SU-DHL-6 (cell line): ENCODE measurements at regions not wholly inside any gene's neighbourhood (a gene's known extent, or its start where the extent isn't known, plus 50 kb on each side); places are given as distances from the start of the nearest gene placed in this dataset.

Experiments
- H2AFZ ChIP-seq: fragments of 200-600 bp; sonication (generic); 2 replicates; pipeline ENCODE4 v1.6.1; 2014; ENCODE audit warnings: low read depth, mild to moderate bottlenecking, moderate library complexity, mixed read lengths, antibody characterized with exemption, low read length; ENCODE audit not compliant: severe bottlenecking
- H3F3A ChIP-seq: fragments of 200-600 bp; shearing (Covaris generic); 2 replicates; pipeline ENCODE4 v1.6.0; 2016; ENCODE audit warnings: antibody characterized with exemption, mild to moderate bottlenecking; ENCODE audit not compliant: insufficient read depth
- H3K27ac ChIP-seq: fragments of 200-600 bp; sonication (generic); 2 replicates; pipeline ENCODE4 v1.5.1; 2016; ENCODE audit warnings: low read depth, mild to moderate bottlenecking, low read length, moderate library complexity, mixed read lengths
- H3K27me3 ChIP-seq: fragments of 200-600 bp; sonication (generic), shearing (Covaris generic); 2 replicates; pipeline ENCODE4 v1.6.0; 2014; ENCODE audit warnings: mild to moderate bottlenecking, low read length
- H3K36me3 ChIP-seq: fragments of 200-600 bp; sonication (generic); 2 replicates; pipeline ENCODE4 v1.6.1; 2014; ENCODE audit warnings: mild to moderate bottlenecking, low read length, mixed read lengths
- H3K4me2 ChIP-seq: fragments of 300-600, 200-600 bp; shearing (Covaris generic), sonication (generic); 2 replicates; pipeline ENCODE4 v1.6.0; 2014; ENCODE audit warnings: low read length, low read depth, mild to moderate bottlenecking; ENCODE audit not compliant: poor library complexity, severe bottlenecking
- H3K4me3 ChIP-seq: fragments of 200-600 bp; sonication (generic); 2 replicates; pipeline ENCODE4 v1.5.1; 2014; ENCODE audit warnings: antibody characterized with exemption, low read length, mild to moderate bottlenecking, mixed read lengths; ENCODE audit not compliant: insufficient read depth, poor library complexity, severe bottlenecking
- H3K79me2 ChIP-seq: fragments of 200-600 bp; sonication (generic); 2 replicates; pipeline ENCODE4 v1.6.1; 2014; ENCODE audit warnings: mild to moderate bottlenecking, low read length, moderate library complexity; ENCODE audit not compliant: insufficient read depth
- H3K9ac ChIP-seq: fragments of 200-600 bp; sonication (generic); 2 replicates; pipeline ENCODE4 v1.7.0; 2014; ENCODE audit warnings: mild to moderate bottlenecking, low read length
- H3K9me2 ChIP-seq: fragments of 200-600 bp; sonication (generic); replicated peaks from 2 replicates; pipeline ENCODE4 v1.6.1; 2014; ENCODE audit warnings: low read length; ENCODE audit not compliant: insufficient read depth
- H3K9me3 ChIP-seq: fragments of 200-600 bp; sonication (generic); 2 replicates; pipeline ENCODE4 v1.6.1; 2014; ENCODE audit warnings: low read length, mixed read lengths; ENCODE audit not compliant: insufficient read depth
- H4K20me1 ChIP-seq: fragments of 200-600 bp; sonication (generic); 2 replicates; pipeline ENCODE4 v1.6.1; 2014; ENCODE audit warnings: low read depth, mild to moderate bottlenecking, antibody characterized with exemption, low read length, moderate library complexity, mixed read lengths
- EZH2phosphoT487 ChIP-seq: fragments of 200-600 bp; sonication (generic), shearing (Covaris generic); conservative IDR thresholded peaks from 2 replicates; pipeline ENCODE4 v1.6.1; 2018; ENCODE audit warnings: mild to moderate bottlenecking, antibody characterized with exemption, low read length, moderate library complexity, mixed read lengths
- TF ChIP-seq, protein P1 (sequence below): fragments of 200-600 bp; sonication (generic); IDR thresholded peaks from one replicate; pipeline ENCODE4 v1.5.1; 2017; ENCODE audit warnings: antibody characterized with exemption, mild to moderate bottlenecking, low read length, moderate library complexity; ENCODE audit not compliant: insufficient read depth, poor library complexity, severe bottlenecking

DNA sequence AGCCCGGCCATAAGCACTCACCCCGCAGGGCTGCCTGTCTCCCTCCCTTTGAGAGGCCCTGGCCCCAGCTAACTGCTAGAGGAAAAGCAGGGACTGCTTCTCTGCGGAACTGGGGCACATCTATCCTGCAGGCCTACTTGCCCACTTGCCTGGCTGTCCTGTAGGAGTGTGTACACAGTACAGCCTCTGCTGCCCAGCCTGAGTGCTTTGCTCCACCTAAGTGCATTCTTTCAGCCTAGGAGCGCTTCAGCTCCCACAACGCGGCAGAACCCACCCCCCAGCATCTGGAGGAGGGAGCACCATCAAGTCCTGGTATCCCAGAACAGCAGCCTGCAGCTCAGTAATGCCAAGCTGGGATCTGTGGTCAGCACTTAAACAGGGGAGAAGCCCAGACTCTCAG, 79.9 kb upstream of the CD163 start:
- H2AFZ ChIP-seq, result no peak overlapping the region
- H4K20me1 ChIP-seq, result no peaks in the 10 kb centered on the region
- no peak overlapping the region for H3K4me3 ChIP-seq
- H3K4me2 ChIP-seq, result no peak overlapping the region
- H3F3A ChIP-seq, result no peaks in the 10 kb centered on the region
- H3K9me3 ChIP-seq, result no peaks in the 10 kb centered on the region
- no peak for TF ChIP-seq EZH2phosphoT487
- TF ChIP-seq, protein P1, sequence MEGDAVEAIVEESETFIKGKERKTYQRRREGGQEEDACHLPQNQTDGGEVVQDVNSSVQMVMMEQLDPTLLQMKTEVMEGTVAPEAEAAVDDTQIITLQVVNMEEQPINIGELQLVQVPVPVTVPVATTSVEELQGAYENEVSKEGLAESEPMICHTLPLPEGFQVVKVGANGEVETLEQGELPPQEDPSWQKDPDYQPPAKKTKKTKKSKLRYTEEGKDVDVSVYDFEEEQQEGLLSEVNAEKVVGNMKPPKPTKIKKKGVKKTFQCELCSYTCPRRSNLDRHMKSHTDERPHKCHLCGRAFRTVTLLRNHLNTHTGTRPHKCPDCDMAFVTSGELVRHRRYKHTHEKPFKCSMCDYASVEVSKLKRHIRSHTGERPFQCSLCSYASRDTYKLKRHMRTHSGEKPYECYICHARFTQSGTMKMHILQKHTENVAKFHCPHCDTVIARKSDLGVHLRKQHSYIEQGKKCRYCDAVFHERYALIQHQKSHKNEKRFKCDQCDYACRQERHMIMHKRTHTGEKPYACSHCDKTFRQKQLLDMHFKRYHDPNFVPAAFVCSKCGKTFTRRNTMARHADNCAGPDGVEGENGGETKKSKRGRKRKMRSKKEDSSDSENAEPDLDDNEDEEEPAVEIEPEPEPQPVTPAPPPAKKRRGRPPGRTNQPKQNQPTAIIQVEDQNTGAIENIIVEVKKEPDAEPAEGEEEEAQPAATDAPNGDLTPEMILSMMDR, result no peak
- H3K36me3 ChIP-seq, result no peaks in the 10 kb centered on the region
- no peaks in the 10 kb centered on the region for H3K79me2 ChIP-seq
- H3K27me3 ChIP-seq, result no peaks in the 10 kb centered on the region
- H3K9ac ChIP-seq, result no peak overlapping the region
- H3K27ac ChIP-seq, result no peak overlapping the region
- no peaks in the 10 kb centered on the region for H3K9me2 ChIP-seq

DNA sequence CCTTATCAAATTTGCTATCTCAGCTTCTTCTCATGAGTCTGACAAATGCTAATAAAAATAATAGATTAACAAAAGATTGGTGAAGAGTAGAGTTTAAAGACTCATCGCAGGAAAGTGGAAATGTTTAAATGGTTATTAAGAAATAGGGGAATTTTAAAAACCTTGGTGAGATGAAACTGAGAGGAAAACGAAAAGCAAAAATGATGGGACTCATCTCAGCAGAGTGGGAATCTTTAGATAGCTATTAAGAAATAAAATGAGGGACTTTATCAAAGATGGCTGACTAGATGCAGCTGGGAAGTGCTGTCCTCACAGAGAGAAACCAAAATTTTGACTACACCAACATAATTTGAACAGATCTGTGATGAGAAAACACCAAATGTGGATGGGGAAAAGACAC, 79.2 kb upstream of the CD163 start:
- Histone ChIP-seq H3K36me3 (no peaks in the 10 kb centered on the region), H3K9me2 (no peaks in the 10 kb centered on the region), H3K79me2 (no peaks in the 10 kb centered on the region), H3K27me3 (no peaks in the 10 kb centered on the region), H3F3A (no peaks in the 10 kb centered on the region), H2AFZ (no peak overlapping the region), H3K4me3 (no peak overlapping the region), H3K27ac (no peak overlapping the region), H4K20me1 (no peaks in the 10 kb centered on the region), H3K4me2 (no peak overlapping the region), H3K9ac (no peak overlapping the region), H3K9me3 (no peaks in the 10 kb centered on the region)
- TF ChIP-seq EZH2phosphoT487, result no peak
- TF ChIP-seq, protein P1, result no peak

DNA sequence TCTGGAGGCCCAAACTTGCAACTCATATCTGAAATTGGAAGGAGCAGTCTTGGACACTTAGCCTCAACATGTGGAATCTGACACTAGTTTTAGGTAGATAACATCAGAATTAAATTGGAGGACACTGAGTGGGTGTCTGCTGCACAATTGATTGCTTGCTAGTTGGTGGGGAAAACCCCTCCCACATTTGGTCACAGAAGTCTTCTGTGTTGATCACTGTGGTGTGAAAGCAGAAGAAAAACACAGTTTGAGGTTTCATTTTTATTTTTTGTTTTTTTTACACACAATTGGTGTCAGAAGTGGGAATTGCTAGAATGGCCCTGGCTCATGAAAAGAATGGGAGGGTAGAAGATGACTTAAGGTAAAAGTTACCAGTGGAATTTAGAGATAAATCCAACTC, 78.0 kb upstream of the CD163 start:
- Histone ChIP-seq H3K27ac (no peak overlapping the region), H4K20me1 (no peaks in the 10 kb centered on the region), H3K9me3 (no peaks in the 10 kb centered on the region), H3K36me3 (no peaks in the 10 kb centered on the region), H3K27me3 (no peaks in the 10 kb centered on the region), H3K4me2 (no peak overlapping the region), H3K4me3 (no peak overlapping the region), H3K9me2 (no peaks in the 10 kb centered on the region), H3K9ac (no peak overlapping the region), H3F3A (no peaks in the 10 kb centered on the region), H3K79me2 (no peaks in the 10 kb centered on the region), H2AFZ (no peak overlapping the region)
- no peak for TF ChIP-seq EZH2phosphoT487
- TF ChIP-seq, protein P1, result no peak

DNA sequence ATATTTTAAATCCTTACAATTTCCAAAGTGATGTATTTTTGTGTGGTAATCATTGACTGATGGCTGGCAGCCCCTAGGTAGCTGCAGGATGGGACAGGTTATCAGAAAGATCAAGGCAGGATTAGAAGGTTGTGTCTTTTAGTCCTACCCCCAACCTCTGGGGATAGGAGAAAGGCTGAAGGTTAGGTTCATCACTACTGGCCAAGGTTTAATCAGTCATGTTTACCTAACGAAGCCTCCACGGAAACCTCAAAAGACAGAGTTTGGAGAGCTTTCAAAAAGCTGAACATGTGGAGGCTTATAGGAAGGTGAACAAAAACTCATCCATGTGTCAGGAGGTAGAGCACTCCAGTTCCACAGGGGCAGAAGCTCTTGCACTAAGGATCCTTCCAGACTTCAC, 77.5 kb upstream of the CD163 start:
- Histone ChIP-seq H3K9ac (no peak overlapping the region), H3K79me2 (no peaks in the 10 kb centered on the region)
- TF ChIP-seq, protein P1, result no peak
- no peak for TF ChIP-seq EZH2phosphoT487

More for the DNA sequence above, 77.5 kb upstream of the CD163 start:
- no peaks in the 10 kb centered on the region; the same call in 1 of the 2 replicates for H3K36me3 ChIP-seq
- no peaks in the 10 kb centered on the region for H4K20me1 ChIP-seq
- H3K4me2 ChIP-seq, result no peak overlapping the region
- no peaks in the 10 kb centered on the region for H3K9me2 ChIP-seq
- no peak overlapping the region for H2AFZ ChIP-seq
- H3K27ac ChIP-seq, result no peak overlapping the region
- H3F3A ChIP-seq, result no peaks in the 10 kb centered on the region
- no peak overlapping the region for H3K4me3 ChIP-seq
- H3K9me3 ChIP-seq, result no peaks in the 10 kb centered on the region
- H3K27me3 ChIP-seq, result no peaks in the 10 kb centered on the region
